Embryonic facial prominence (tissue), 1 donor: ENCODE measurements at regions not wholly inside any gene's neighbourhood (a gene's known extent, or its start where the extent isn't known, plus 50 kb on each side); places are given as distances from the start of the nearest gene placed in this dataset.
"Not testable (repeated sequence)": the region's sequence is repeated elsewhere in the genome, so short reads cannot be mapped to it uniquely, and the experiment has no call there.

Experiments used
- DNase-seq: peaks from one replicate; pipeline ENCODE4 v3.0.0-alpha.2; 2016; ENCODE audit errors: extremely low spot score

- DNase-seq, result no peak
These were observed 51.0 kb upstream of the PRB2 start for GRCh38 chr12:11446372-11446771.

DNA sequence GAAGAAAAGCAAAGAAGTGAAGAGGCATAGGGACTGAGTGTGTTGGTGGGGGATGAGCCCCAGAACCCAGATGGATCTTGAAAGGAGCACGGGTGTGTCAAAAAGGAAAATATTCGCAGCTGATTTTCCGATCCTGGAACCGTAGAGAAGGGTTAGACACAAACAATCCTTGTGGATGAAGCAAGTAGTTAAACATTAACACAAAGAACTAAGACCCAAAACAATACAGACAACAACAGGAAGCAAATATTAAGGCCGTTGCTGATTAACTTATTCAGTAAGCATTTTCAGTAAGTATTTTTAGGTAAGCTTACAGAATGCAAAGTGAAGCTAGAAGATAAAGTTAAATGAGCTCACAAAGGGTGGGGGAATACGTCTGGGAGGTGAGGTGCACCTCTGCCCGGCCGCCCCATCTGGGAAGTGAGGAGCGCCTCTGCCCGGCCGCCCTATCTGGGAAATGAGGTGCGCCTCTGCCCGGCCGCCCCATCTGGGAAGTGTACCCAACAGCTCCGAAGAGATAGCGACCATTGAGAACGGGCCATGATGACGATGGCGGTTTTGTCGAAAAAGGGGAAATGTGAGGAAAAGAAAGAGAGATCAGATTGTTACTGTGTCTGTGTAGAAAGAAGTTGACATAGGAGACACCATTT, 62.8 kb upstream of the PRB2 start:
- no peak for DNase-seq

GRCh38 chr12:11460343-11461023, 65.1 kb upstream of the PRB2 start:
- no peak for DNase-seq

- no peak for DNase-seq
These were observed 66.1 kb upstream of the PRB2 start for GRCh38 chr12:11461433-11461832.

DNA sequence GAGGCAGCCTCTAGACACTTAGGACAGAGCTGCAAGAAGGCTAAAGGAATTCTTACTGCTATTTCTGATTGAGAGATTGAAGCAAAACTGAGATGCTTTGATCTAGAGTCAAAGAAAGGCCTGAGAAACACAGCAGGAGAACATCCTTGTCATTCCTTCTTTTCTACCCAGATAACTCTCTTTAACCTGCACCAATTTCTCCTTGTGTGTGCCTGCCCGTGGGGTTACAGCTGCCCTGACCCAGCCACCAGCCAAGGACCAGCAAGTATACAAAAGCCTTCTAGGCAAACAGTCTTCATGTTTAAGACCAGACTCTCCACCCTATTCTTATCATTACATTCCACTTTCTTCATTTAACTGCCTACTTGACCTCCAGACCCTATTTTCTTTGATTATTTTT, 81.7 kb upstream of the PRB2 start:
- no peak for DNase-seq

GRCh38 chr12:11482955-11483354, 87.6 kb upstream of the PRB2 start:
- DNase-seq, result no peak

GRCh38 chr12:11486623-11487444, 91.5 kb upstream of the PRB2 start:
- peak; percentile 50 for DNase-seq

DNA sequence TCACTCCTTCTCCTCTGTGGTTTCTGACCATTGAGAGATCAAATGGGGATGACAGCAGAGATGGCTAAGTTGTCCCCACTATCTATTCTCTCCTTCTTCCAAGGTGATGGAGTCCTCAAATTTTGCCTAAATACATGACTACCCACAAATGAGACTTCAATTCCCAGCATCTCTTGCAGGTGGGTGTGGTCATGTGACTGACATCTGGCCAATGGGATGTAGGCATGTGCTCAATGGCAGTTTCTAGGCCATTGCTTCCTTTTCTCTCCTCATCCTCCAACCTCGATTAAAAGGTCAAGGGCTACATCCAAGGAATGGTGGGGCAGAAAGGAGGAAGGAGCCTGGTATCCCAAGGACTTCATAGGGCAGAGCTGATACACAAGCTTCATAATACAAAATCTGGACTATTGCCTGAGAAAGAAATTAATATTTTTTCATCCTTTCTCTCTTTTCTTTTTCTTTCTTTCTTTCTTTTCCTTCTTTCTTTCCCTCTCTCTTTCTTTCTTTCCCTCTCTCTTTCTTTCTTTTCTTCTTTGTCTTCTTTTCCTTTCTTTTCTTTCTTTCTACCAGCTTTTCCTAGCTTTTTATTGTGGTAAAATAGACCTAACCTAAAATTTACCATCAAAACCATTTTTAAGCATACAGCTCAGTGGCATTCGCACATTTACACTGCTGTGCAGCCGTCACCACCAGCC, 100.9 kb upstream of the PRB2 start:
- DNase-seq, result no peak

GRCh38 chr12:11497438-11497837, 102.1 kb upstream of the PRB2 start:
- DNase-seq, result no peak

DNA sequence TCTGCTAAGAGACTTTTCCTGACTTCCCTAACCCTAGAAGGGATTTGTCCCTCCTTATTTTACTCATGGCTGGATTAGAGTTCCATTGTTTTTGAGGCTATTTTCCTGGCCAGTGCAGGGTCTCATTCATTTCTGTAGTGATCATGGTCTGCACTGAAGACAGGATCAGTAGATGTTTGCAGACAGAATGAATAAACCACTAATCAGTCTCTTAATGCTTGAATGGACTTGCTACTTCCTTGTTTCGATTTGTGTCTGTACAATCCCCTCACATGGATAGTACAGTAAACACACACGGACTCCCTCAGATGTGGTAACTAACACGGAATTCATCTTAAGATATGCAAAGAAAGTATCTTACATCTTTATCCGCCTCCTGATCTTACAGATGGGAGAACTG, 102.6 kb upstream of the PRB2 start:
- DNase-seq, result no peak

GRCh38 chr12:11498574-11498973, 103.2 kb upstream of the PRB2 start:
- DNase-seq, result not testable (repeated sequence)

DNA sequence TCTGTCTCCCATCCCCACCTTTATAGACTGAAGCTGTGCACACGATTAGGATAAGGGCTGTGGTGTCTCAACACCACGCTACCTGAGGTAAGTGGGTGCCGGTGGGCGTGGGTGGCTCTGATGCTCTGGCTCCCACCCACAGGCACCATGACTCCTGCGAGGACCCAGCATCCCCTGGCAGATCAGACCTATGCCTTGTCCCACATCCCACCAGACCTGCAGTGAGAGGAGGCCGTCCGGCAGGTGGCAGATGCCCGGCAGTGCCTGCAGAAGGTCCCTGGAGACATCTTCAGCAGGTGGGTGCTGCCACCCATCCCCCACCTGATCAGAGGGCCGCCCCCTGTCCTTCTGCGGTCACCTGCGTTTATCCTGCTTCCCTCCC, 104.4 kb upstream of the PRB2 start:
- no peak for DNase-seq

DNA sequence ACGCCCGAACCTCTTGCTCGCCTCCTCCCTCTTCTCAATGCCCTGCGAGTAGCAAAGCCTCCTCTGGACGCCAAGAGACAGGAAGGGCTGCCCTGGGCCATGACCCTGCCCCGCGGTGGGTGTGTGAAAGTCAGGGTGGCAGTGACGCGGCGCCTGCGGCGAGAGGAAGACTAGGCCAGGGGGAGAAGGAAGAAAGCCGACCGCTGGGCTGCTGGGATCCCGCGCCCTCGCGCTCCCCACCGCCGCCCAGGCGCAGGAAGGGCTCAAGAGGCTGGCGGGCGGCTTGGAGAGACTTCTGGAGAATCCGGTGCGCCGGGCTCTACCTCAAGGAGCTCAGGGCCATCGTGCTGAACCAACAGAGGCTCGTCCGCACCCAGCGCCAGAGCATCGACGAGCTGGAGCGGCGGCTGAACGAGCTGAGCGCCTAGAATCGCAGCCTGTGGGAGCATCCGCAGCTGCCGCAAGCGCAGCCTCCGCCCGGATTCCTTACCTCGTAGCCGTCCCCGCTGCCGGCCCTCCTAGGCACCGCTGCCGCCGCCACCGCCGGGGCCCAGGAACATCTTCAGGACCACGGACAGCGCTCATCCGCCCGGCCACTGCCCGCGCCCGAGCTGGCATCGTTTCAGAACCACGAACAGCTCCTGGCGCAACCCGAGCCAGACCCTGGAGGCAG, 105.0 kb upstream of the PRB2 start:
- DNase-seq, result peak; percentile 72

DNA sequence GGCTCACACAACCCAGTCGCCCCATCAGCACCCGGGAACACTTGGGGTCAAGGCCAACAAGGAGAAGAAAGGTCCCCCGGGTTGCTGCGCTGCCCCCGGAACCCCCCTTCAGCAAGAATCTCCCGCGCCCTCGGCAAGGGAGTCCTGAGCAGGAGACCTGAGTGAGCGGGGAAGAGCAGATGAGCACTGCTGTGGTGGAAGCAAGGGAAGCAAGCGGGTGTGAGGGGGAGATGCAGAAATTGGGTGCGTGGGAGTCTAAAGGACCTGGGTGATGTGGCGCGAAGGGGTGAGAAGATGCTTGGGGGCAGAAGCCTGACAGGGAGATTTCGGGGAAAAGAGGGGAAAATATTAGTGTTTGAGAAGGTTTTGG, 105.5 kb upstream of the PRB2 start:
- no peak for DNase-seq

DNA sequence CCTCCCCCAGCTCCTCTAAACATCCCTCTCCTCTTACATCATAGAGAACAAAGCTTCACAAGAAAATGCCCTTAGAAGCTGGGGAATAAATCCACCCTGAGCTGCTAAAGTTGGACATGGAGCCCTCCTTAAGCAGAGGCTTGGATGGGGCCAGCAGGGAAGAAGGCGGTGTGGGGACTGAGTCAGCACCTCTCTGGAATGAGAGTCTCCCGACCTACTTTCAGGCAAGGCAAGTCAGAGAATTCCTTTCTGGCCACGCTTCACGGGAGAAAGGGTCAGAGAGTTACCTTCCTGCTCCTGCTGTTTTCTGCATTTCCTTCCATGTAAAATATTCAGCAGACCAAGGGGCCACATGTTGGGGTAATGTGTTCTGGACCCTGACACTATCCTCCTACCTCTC, 113.3 kb upstream of the PRB2 start:
- no peak for DNase-seq

DNA sequence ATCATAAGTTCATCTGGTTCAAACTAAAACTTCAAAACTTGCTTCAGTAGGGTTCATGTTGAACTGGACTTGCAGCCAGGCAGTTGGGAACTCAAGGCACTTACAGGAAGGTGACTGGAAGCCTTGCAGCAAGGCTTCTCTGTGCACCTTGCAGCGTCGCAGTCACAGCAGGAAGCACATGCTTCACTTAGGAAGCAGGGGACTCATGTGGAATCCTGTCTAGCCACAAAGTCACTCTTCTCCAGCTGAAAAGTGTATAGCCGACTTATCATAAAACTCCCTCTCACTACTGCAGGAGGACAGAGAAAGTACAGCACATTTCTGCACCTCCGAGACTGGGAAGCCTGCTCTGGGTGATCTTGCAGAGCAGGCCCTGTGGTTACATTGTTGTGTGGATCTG, 114.0 kb upstream of the PRB2 start:
- DNase-seq, result no peak

- no peak for DNase-seq
These were observed 115.3 kb upstream of the PRB2 start for GRCh38 chr12:11510671-11511070.

DNA sequence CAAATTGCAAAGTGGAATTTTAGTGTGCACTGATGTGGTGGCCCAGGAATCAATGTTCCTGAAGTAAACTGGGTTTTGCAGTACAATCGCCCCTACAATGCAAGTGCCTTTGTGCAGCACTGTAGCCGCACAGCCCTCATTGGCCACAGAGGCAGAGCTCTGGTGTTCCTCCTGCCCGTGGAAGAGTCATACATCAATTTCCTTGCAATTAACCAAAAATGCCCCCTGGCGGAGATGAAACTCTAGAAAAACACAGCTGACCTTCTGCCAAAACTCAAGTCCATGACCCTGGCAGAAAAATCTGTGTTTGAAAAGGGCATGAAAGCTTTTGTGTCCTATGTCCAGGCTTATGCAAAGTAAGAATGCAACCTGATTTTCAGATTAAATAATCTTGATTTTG, 117.9 kb upstream of the PRB2 start:
- no peak for DNase-seq

GRCh38 chr12:11517080-11517479, 121.7 kb upstream of the PRB2 start:
- DNase-seq, result no peak

GRCh38 chr12:11524446-11524845, 125.0 kb upstream of the ETV6 start:
- DNase-seq, result no peak

GRCh38 chr12:11534064-11534463, 115.4 kb upstream of the ETV6 start:
- no peak for DNase-seq

- DNase-seq, result no peak
These were observed 114.3 kb upstream of the ETV6 start for GRCh38 chr12:11535127-11535526.
